ENCODE measurements at regions not wholly inside any gene's neighbourhood (a gene's known extent, or its start where the extent isn't known, plus 50 kb on each side); places are given as distances from the start of the nearest gene placed in this dataset.

- DNase-seq = no peak
Measured at GRCh38 chr3:177578488-177578887, 381.2 kb upstream of the TBL1XR1 start.

GRCh38 chr3:177579419-177579818 is 382.1 kb upstream of the TBL1XR1 start:
- DNase-seq = no peak

- DNase-seq = no peak
Measured at GRCh38 chr3:177580437-177580836, 383.2 kb upstream of the TBL1XR1 start.

GRCh38 chr3:177585271-177585670 is 388.0 kb upstream of the TBL1XR1 start:
- no peak for DNase-seq

GRCh38 chr3:177589041-177589650 is 391.9 kb upstream of the TBL1XR1 start:
- no peak for DNase-seq

GRCh38 chr3:177589911-177590381 is 392.7 kb upstream of the TBL1XR1 start:
- DNase-seq = peak; percentile 81

- DNase-seq = no peak
Measured at GRCh38 chr3:177590826-177591225, 393.5 kb upstream of the TBL1XR1 start.

GRCh38 chr3:177591379-177591778 is 394.1 kb upstream of the TBL1XR1 start:
- DNase-seq = peak; percentile 53

- no peak for DNase-seq
Measured at GRCh38 chr3:177594096-177594495, 396.8 kb upstream of the TBL1XR1 start.

GRCh38 chr3:177595530-177596188 is 398.4 kb upstream of the TBL1XR1 start:
- DNase-seq = no peak

- DNase-seq = no peak
Measured at GRCh38 chr3:177596248-177596815, 399.1 kb upstream of the TBL1XR1 start.

GRCh38 chr3:177596816-177597271 is 399.6 kb upstream of the TBL1XR1 start:
- no peak for DNase-seq

GRCh38 chr3:177597311-177598096 is 400.2 kb upstream of the TBL1XR1 start:
- DNase-seq = peak; percentile 84

- DNase-seq = no peak
Measured at GRCh38 chr3:177598097-177598833, 401.0 kb upstream of the TBL1XR1 start.

GRCh38 chr3:177599326-177599725 is 402.0 kb upstream of the TBL1XR1 start:
- no peak for DNase-seq

- no peak for DNase-seq
Measured at GRCh38 chr3:177599837-177600236, 402.6 kb upstream of the TBL1XR1 start.

GRCh38 chr3:177600411-177600810 is 403.1 kb upstream of the TBL1XR1 start:
- DNase-seq = no peak

- no peak for DNase-seq
Measured at GRCh38 chr3:177601152-177601551, 403.9 kb upstream of the TBL1XR1 start.

- no peak for DNase-seq
Measured at GRCh38 chr3:177602601-177603147, 405.4 kb upstream of the TBL1XR1 start.

GRCh38 chr3:177603148-177603603 is 405.9 kb upstream of the TBL1XR1 start:
- peak; percentile 33 for DNase-seq

GRCh38 chr3:177604181-177604580 is 406.9 kb upstream of the TBL1XR1 start:
- DNase-seq = no peak

- DNase-seq = no peak
Measured at GRCh38 chr3:177606891-177607290, 409.6 kb upstream of the TBL1XR1 start.

Data from fibroblast of skin of scalp (primary cell).